Sigmoid colon (tissue), 4 donors: ENCODE measurements at regions not wholly inside any gene's neighbourhood (a gene's known extent, or its start where the extent isn't known, plus 50 kb on each side); places are given as distances from the start of the nearest gene placed in this dataset.

ENCODE experiments used
- CTCF ChIP-seq, 4 experiments: fragments of 450-650 bp in 3 of 4; fragments of 200-600 bp in 1 of 4; IDR thresholded peaks; one replicate each; pipeline ENCODE4 v1.5.1; 2016 to 2019; ENCODE audit warnings: antibody characterized with exemption in 4 of 4, mild to moderate bottlenecking in 3 of 4, moderate library complexity in 2 of 4
- POLR2AphosphoS5 ChIP-seq, 4 donors: sonication (generic); formaldehyde crosslinking; IDR thresholded peaks; one replicate each; pipeline ENCODE4 v1.6.1; 2017; ENCODE audit warnings: antibody characterized with exemption in 4 of 4

- TF ChIP-seq CTCF (IDR thresholded peaks at IDR 0.05) (no peak), POLR2AphosphoS5 (IDR thresholded peaks at IDR 0.05) (no peak)
Measured at GRCh38 chr9:102209176-102209575, 470.7 kb upstream of the GRIN3A start.
